SK-N-SH treated with all-trans-retinoic acid at 6 μM for 48 hours (cell line): ENCODE measurements at regions not wholly inside any gene's neighbourhood (a gene's known extent, or its start where the extent isn't known, plus 50 kb on each side); places are given as distances from the start of the nearest gene placed in this dataset.

ENCODE experiments used
- ATAC-seq: fragments of 200-7000 bp; cut with Tn5 transposase; 3 replicates; pipeline ENCODE4 v1.9.1; 2020; ENCODE audit warnings: mild to moderate bottlenecking, moderate library complexity
- ARNTL ChIP-seq: fragments of 450-650 bp; formaldehyde crosslinking; IDR thresholded peaks from 2 replicates; pipeline ENCODE4 v1.5.0; 2020; ENCODE audit warnings: low read depth, mild to moderate bottlenecking, moderate library complexity, borderline replicate concordance
- BACH2 ChIP-seq: fragments of 250-450 bp; sonication (Bioruptor Pico); IDR thresholded peaks from 2 replicates; pipeline ENCODE4 v1.9.0; 2021; ENCODE audit warnings: mild to moderate bottlenecking, borderline replicate concordance
- CSDC2 ChIP-seq: fragments of 250-450 bp; sonication (Bioruptor Pico); IDR thresholded peaks from 2 replicates; pipeline ENCODE4 v1.5.0; 2020; ENCODE audit warnings: mild to moderate bottlenecking, moderate library complexity
- ESRRG ChIP-seq: fragments of 250-450 bp; sonication (Bioruptor Pico); IDR thresholded peaks from 2 replicates; pipeline ENCODE4 v1.6.1; 2021; ENCODE audit warnings: mild to moderate bottlenecking
- GLIS3 ChIP-seq: fragments of 250-450 bp; sonication (Bioruptor Pico); IDR thresholded peaks from 2 replicates; pipeline ENCODE4 v1.5.0; 2020; ENCODE audit warnings: mild to moderate bottlenecking, moderate library complexity
- ISL1 ChIP-seq: fragments of 250-450 bp; sonication (Bioruptor Pico); IDR thresholded peaks from 2 replicates; pipeline ENCODE4 v2.1.2; 2022; ENCODE audit warnings: mild to moderate bottlenecking, moderate library complexity
- OSR1 ChIP-seq: fragments of 250-450 bp; sonication (Bioruptor Pico); IDR thresholded peaks from 2 replicates; pipeline ENCODE4 v1.8.0; 2022; ENCODE audit warnings: moderate library complexity, mild to moderate bottlenecking, inconsistent platforms
- PPARA ChIP-seq: fragments of 250-450 bp; sonication (Bioruptor Pico); IDR thresholded peaks from 2 replicates; pipeline ENCODE4 v1.5.0; 2020; ENCODE audit warnings: mild to moderate bottlenecking, borderline replicate concordance
- RARB ChIP-seq: fragments of 250-450 bp; sonication (Bioruptor Pico); IDR thresholded peaks from 2 replicates; pipeline ENCODE4 v1.8.0; 2021; ENCODE audit warnings: mild to moderate bottlenecking, moderate library complexity
- SNAI2 ChIP-seq: fragments of 250-450 bp; sonication (Bioruptor Pico); IDR thresholded peaks from 2 replicates; pipeline ENCODE4 v1.5.0; 2020; ENCODE audit warnings: mild to moderate bottlenecking, moderate library complexity
- TCF4 ChIP-seq: fragments of 250-450 bp; sonication (Bioruptor Pico); IDR thresholded peaks from 2 replicates; pipeline ENCODE4 v1.8.0; 2021; ENCODE audit warnings: mild to moderate bottlenecking, moderate library complexity, borderline replicate concordance
- TOX ChIP-seq: fragments of 250-450 bp; sonication (Bioruptor Pico); IDR thresholded peaks from 2 replicates; pipeline ENCODE4 v1.8.0; 2021; ENCODE audit warnings: mild to moderate bottlenecking, moderate library complexity, borderline replicate concordance
- ZC3H10 ChIP-seq: fragments of 250-450 bp; sonication (Bioruptor Pico); IDR thresholded peaks from 2 replicates; pipeline ENCODE4 v1.5.1; 2021; ENCODE audit warnings: mild to moderate bottlenecking, moderate library complexity
- ZFP3 ChIP-seq: fragments of 250-450 bp; sonication (Bioruptor Pico); IDR thresholded peaks from 2 replicates; pipeline ENCODE4 v1.5.0; 2020; ENCODE audit warnings: mild to moderate bottlenecking, moderate library complexity
- ZFP30 ChIP-seq: fragments of 450-650 bp; formaldehyde crosslinking; IDR thresholded peaks from 2 replicates; pipeline ENCODE4 v1.5.0; 2022; ENCODE audit warnings: mild to moderate bottlenecking, moderate library complexity
- ZNF565 ChIP-seq: fragments of 450-650 bp; formaldehyde crosslinking; conservative IDR thresholded peaks from 2 replicates; pipeline ENCODE4 v1.5.0; 2020; ENCODE audit warnings: low read depth, mild to moderate bottlenecking, moderate library complexity
- ZNF70 ChIP-seq: fragments of 450-650 bp; formaldehyde crosslinking; IDR thresholded peaks from 2 replicates; pipeline ENCODE4 v1.5.0; 2020; ENCODE audit warnings: mild to moderate bottlenecking, moderate library complexity
- ZNF8 ChIP-seq: fragments of 450-650 bp; formaldehyde crosslinking; IDR thresholded peaks from 2 replicates; pipeline ENCODE4 v1.5.0; 2020; ENCODE audit warnings: mild to moderate bottlenecking, moderate library complexity
- TF ChIP-seq, protein P1 (sequence below): fragments of 250-450 bp; sonication (Bioruptor Pico); IDR thresholded peaks from 2 replicates; pipeline ENCODE4 v1.5.0; 2020; ENCODE audit warnings: mild to moderate bottlenecking, moderate library complexity
- TF ChIP-seq, protein P2 (sequence below): fragments of 250-450 bp; sonication (Bioruptor Pico); IDR thresholded peaks from 2 replicates; pipeline ENCODE4 v1.8.0; 2020; ENCODE audit warnings: mild to moderate bottlenecking, moderate library complexity, borderline replicate concordance
- TF ChIP-seq, protein P3 (sequence below): fragments of 250-450 bp; sonication (Bioruptor Pico); IDR thresholded peaks from 2 replicates; pipeline ENCODE4 v1.8.0; 2021; ENCODE audit warnings: low read depth, mild to moderate bottlenecking, moderate library complexity, borderline replicate concordance
- TF ChIP-seq, protein P4 (sequence below): fragments of 250-450 bp; sonication (Bioruptor Pico); IDR thresholded peaks from 2 replicates; pipeline ENCODE4 v1.5.1; 2021; ENCODE audit warnings: mild to moderate bottlenecking, moderate library complexity
- TF ChIP-seq, protein P5 (sequence below): fragments of 250-450 bp; sonication (Bioruptor Pico); IDR thresholded peaks from 2 replicates; pipeline ENCODE4 v1.5.1; 2020; ENCODE audit warnings: low read depth, mild to moderate bottlenecking, moderate library complexity

DNA sequence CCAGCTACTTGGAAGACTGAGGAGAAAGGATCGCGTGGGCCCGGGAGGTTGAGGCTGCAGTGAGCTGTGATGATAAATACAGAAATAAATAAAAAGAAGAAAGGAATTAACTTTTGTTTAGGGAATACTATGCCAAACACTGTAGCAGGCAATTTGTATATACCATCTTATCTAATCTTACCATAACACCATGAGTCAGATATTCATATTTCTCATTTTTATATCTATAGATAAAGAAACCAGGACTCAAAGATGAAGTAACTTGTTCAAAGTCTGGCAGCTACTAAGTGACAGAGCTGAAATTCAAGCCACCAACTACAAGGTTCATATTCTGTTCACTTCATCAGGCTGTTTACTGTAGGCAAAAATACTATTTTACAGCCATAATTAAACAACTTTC is 119.2 kb upstream of the SLC39A10 start:
- no peak for ATAC-seq
- TF ChIP-seq ZNF8 (CRISPR knock-in tag) = no peak
- TF ChIP-seq ZC3H10 (CRISPR knock-in tag) = no peak
- TF ChIP-seq PPARA (CRISPR knock-in tag) = no peak
- TF ChIP-seq, protein P1, sequence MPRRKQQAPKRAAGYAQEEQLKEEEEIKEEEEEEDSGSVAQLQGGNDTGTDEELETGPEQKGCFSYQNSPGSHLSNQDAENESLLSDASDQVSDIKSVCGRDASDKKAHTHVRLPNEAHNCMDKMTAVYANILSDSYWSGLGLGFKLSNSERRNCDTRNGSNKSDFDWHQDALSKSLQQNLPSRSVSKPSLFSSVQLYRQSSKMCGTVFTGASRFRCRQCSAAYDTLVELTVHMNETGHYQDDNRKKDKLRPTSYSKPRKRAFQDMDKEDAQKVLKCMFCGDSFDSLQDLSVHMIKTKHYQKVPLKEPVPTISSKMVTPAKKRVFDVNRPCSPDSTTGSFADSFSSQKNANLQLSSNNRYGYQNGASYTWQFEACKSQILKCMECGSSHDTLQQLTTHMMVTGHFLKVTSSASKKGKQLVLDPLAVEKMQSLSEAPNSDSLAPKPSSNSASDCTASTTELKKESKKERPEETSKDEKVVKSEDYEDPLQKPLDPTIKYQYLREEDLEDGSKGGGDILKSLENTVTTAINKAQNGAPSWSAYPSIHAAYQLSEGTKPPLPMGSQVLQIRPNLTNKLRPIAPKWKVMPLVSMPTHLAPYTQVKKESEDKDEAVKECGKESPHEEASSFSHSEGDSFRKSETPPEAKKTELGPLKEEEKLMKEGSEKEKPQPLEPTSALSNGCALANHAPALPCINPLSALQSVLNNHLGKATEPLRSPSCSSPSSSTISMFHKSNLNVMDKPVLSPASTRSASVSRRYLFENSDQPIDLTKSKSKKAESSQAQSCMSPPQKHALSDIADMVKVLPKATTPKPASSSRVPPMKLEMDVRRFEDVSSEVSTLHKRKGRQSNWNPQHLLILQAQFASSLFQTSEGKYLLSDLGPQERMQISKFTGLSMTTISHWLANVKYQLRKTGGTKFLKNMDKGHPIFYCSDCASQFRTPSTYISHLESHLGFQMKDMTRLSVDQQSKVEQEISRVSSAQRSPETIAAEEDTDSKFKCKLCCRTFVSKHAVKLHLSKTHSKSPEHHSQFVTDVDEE (CRISPR knock-in tag) = no peak
- TF ChIP-seq SNAI2 (CRISPR knock-in tag) = no peak
- TF ChIP-seq RARB (CRISPR knock-in tag) = no peak
- no peak for TF ChIP-seq BACH2 (CRISPR knock-in tag)
- no peak for TF ChIP-seq ZNF565 (CRISPR knock-in tag)
- TF ChIP-seq, protein P2, sequence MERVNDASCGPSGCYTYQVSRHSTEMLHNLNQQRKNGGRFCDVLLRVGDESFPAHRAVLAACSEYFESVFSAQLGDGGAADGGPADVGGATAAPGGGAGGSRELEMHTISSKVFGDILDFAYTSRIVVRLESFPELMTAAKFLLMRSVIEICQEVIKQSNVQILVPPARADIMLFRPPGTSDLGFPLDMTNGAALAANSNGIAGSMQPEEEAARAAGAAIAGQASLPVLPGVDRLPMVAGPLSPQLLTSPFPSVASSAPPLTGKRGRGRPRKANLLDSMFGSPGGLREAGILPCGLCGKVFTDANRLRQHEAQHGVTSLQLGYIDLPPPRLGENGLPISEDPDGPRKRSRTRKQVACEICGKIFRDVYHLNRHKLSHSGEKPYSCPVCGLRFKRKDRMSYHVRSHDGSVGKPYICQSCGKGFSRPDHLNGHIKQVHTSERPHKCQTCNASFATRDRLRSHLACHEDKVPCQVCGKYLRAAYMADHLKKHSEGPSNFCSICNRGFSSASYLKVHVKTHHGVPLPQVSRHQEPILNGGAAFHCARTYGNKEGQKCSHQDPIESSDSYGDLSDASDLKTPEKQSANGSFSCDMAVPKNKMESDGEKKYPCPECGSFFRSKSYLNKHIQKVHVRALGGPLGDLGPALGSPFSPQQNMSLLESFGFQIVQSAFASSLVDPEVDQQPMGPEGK (CRISPR knock-in tag) = no peak
- TF ChIP-seq ISL1 (CRISPR knock-in tag) = no peak
- no peak for TF ChIP-seq GLIS3 (CRISPR knock-in tag)
- TF ChIP-seq, protein P3, sequence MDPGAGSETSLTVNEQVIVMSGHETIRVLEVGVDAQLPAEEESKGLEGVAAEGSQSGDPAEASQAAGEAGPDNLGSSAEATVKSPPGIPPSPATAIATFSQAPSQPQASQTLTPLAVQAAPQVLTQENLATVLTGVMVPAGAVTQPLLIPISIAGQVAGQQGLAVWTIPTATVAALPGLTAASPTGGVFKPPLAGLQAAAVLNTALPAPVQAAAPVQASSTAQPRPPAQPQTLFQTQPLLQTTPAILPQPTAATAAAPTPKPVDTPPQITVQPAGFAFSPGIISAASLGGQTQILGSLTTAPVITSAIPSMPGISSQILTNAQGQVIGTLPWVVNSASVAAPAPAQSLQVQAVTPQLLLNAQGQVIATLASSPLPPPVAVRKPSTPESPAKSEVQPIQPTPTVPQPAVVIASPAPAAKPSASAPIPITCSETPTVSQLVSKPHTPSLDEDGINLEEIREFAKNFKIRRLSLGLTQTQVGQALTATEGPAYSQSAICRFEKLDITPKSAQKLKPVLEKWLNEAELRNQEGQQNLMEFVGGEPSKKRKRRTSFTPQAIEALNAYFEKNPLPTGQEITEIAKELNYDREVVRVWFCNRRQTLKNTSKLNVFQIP = no peak
- no peak for TF ChIP-seq ARNTL (CRISPR knock-in tag)
- TF ChIP-seq TOX = no peak
- TF ChIP-seq, protein P4, sequence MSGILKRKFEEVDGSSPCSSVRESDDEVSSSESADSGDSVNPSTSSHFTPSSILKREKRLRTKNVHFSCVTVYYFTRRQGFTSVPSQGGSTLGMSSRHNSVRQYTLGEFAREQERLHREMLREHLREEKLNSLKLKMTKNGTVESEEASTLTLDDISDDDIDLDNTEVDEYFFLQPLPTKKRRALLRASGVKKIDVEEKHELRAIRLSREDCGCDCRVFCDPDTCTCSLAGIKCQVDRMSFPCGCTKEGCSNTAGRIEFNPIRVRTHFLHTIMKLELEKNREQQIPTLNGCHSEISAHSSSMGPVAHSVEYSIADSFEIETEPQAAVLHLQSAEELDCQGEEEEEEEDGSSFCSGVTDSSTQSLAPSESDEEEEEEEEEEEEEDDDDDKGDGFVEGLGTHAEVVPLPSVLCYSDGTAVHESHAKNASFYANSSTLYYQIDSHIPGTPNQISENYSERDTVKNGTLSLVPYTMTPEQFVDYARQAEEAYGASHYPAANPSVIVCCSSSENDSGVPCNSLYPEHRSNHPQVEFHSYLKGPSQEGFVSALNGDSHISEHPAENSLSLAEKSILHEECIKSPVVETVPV (CRISPR knock-in tag) = no peak
- TF ChIP-seq CSDC2 (CRISPR knock-in tag) = no peak
- TF ChIP-seq TCF4 (CRISPR knock-in tag) = no peak
- TF ChIP-seq, protein P5, sequence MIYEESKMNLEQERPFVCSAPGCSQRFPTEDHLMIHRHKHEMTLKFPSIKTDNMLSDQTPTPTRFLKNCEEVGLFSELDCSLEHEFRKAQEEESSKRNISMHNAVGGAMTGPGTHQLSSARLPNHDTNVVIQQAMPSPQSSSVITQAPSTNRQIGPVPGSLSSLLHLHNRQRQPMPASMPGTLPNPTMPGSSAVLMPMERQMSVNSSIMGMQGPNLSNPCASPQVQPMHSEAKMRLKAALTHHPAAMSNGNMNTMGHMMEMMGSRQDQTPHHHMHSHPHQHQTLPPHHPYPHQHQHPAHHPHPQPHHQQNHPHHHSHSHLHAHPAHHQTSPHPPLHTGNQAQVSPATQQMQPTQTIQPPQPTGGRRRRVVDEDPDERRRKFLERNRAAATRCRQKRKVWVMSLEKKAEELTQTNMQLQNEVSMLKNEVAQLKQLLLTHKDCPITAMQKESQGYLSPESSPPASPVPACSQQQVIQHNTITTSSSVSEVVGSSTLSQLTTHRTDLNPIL (CRISPR knock-in tag) = no peak
- no peak for TF ChIP-seq ZFP3 (CRISPR knock-in tag)
- TF ChIP-seq ZFP30 (CRISPR knock-in tag) = no peak

DNA sequence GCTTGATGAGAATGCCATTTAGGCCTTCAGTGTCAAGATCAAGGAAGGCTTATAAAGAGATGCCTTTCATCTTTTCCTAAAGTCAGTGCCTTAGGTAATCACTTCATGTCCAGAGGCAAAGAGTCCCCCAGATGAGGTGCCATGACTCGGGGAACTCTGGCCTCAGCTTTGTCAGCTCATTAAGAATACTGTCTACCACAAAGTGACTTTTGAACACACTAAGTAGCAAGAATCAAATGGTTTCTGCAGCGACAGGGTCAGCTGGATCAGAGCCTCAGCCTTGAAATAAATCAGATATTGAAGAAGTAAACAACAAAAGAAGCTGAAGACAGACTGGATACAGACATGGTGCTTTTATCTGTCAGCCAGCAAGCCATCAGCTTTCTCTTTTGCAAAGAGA is 120.1 kb upstream of the SLC39A10 start:
- ATAC-seq = no peak
- TF ChIP-seq CSDC2 (CRISPR knock-in tag) (no peak), ARNTL (CRISPR knock-in tag) (no peak), GLIS3 (CRISPR knock-in tag) (no peak), ZC3H10 (CRISPR knock-in tag) (no peak), ISL1 (CRISPR knock-in tag) (no peak), ESRRG (CRISPR knock-in tag) (no peak), ZNF8 (CRISPR knock-in tag) (no peak), TOX (no peak), ZNF565 (CRISPR knock-in tag) (no peak), ZFP30 (CRISPR knock-in tag) (no peak), ZNF70 (CRISPR knock-in tag) (no peak), TCF4 (CRISPR knock-in tag) (no peak), ZFP3 (CRISPR knock-in tag) (no peak), OSR1 (CRISPR knock-in tag) (no peak), BACH2 (CRISPR knock-in tag) (no peak)
- TF ChIP-seq, protein P5 (CRISPR knock-in tag) = no peak
- TF ChIP-seq, protein P1 (CRISPR knock-in tag) = no peak
- TF ChIP-seq, protein P2 (CRISPR knock-in tag) = no peak
